ENCODE measurements at regions not wholly inside any gene's neighbourhood (a gene's known extent, or its start where the extent isn't known, plus 50 kb on each side); places are given as distances from the start of the nearest gene placed in this dataset.

DNA sequence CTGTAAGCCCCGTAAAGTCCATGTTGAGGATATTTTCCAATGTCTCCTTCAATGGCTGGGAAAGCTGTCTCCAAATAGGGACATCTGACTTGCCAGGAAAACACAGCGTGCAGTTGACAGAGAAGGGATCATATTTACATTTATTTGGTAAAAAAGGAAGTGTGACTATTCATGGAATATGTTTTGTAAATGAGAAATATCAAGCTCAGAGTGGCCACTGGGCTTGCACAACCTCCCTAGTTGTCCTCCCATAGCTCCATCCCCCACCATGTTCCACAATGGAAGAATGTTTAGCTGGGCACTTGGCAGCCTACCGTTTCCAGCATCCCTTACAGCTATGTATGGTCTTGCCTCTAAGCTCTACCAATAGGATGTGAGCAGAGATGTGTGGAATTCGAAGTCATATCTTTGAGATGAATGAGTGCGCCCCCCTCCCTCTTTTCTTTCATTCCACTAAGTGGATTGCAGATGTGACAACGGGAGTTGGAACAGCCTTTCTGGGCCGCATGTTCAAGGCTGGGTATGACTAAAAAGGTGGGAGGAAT, 306.6 kb upstream of the ZMIZ1 start:
- intact Hi-C loops (cut with micrococcal nuclease): no loop called here
- Mint-ChIP-seq H3K4me1 (ENCODE audit: low read depth) (peaks cover 7% of the 10 kb centered on the region), H3K36me3 (ENCODE audit: low read depth) (no peaks in the 10 kb centered on the region), H3K4me3 (no peak overlapping the region), H3K9me3 (no peaks in the 10 kb centered on the region), H3K27me3 (ENCODE audit: low read depth) (no peaks in the 10 kb centered on the region), H3K27ac (no peak overlapping the region)
- CTCF ChIA-PET: no interaction called here
- no peak for DNase-seq

DNA sequence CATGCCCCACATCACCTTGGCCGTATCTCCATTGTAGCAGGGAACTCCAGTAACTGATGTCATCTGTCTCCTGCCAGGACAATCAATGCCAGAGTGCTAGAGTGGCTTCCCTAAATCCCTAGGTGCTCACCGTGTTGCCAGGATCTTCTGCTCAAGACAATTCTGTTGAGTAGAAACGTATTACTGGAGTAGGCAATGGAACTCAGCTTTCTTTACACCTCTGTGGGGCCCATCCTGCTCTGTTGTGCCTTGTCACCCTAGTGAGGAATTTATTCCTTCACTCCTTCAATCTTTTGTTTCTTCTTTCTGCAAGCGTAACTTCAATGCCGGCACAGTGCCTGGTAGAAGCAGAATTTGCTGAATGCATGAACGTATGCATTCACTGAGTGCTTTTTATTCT, 305.5 kb upstream of the ZMIZ1 start:
- CTCF ChIA-PET: no interaction called here
- no peak for DNase-seq
- H3K27ac Mint-ChIP-seq: no peak overlapping the region
- H3K9me3 Mint-ChIP-seq: no peaks in the 10 kb centered on the region
- H3K4me1 Mint-ChIP-seq (ENCODE audit: low read depth): peaks cover 7% of the 10 kb centered on the region
- no peaks in the 10 kb centered on the region for H3K27me3 Mint-ChIP-seq (ENCODE audit: low read depth)
- no peak overlapping the region for H3K4me3 Mint-ChIP-seq
- H3K36me3 Mint-ChIP-seq (ENCODE audit: low read depth): no peaks in the 10 kb centered on the region
- intact Hi-C loops (cut with micrococcal nuclease): no loop called here

DNA sequence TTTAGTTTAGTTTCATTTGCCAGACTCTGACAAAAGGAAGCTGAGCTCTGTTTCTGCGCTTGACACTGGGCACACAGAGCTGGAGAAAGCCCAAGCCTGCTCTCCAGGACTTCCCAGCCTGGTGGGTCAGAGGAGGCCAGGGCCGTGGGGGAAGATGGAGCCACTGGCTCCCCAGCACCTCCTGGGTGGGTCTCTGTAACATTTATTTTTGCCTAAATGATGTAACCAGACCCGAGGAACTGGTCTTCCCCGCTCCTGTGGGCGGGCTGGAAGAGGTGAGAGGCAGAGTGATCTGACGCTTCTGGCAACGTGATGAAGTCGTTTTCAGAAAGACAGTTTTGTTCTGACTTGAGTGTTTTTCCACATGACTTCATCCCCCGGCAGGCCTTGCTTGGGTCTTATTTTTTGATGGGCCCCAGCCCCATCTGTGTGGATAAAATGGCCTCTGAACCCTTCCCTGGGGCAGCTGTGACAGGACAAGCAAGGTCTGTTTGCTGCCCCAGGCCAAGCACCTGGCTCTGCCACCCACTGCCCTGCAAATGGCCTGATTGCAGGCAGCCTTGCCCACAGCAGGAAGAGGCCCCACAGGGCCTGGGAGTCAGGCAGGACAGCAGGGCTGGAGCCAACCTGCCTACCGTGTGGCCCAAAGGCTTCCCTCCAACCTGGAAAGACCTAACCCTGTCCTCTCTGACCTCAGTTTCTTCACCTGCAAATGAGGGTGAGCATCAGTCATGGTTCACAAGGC, 304.9 kb upstream of the ZMIZ1 start:
- H3K36me3 Mint-ChIP-seq (ENCODE audit: low read depth): no peaks in the 10 kb centered on the region
- H3K4me3 Mint-ChIP-seq: no peak overlapping the region
- DNase-seq: peak; percentile 69
- peak overlapping the region; percentile 75 for H3K27ac Mint-ChIP-seq
- H3K4me1 Mint-ChIP-seq (ENCODE audit: low read depth): peaks cover 7% of the 10 kb centered on the region
- CTCF ChIA-PET: no interaction called here
- no peaks in the 10 kb centered on the region for H3K27me3 Mint-ChIP-seq (ENCODE audit: low read depth)
- H3K9me3 Mint-ChIP-seq: no peaks in the 10 kb centered on the region
- intact Hi-C loops (cut with micrococcal nuclease): no loop called here

DNA sequence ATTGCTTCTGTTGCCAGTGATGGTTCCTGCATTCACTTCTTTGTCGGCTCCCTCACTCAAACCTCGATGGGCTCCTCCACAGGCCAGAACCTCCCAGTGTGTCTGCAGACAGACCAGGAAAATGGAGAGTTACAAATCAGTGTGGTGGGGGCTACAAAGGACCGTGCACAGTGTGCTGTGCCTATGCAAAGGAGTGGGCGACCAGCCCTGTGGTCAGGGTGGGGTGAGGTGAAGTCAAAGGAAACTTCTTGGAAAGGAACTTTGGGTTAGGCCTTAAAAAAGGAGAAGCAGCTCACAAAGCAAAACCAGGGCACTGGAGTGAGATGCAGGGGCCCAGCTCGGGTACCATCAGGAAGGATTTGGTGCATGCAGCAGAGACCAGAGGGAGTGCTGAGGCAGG, 304.3 kb upstream of the ZMIZ1 start:
- H3K4me1 Mint-ChIP-seq (ENCODE audit: low read depth): peaks cover 7% of the 10 kb centered on the region
- DNase-seq: no peak
- H3K27ac Mint-ChIP-seq: no peak overlapping the region
- no peak overlapping the region for H3K4me3 Mint-ChIP-seq
- H3K27me3 Mint-ChIP-seq (ENCODE audit: low read depth): no peaks in the 10 kb centered on the region
- CTCF ChIA-PET: no interaction called here
- no peaks in the 10 kb centered on the region for H3K9me3 Mint-ChIP-seq
- intact Hi-C loops (cut with micrococcal nuclease): no loop called here
- no peaks in the 10 kb centered on the region for H3K36me3 Mint-ChIP-seq (ENCODE audit: low read depth)

DNA sequence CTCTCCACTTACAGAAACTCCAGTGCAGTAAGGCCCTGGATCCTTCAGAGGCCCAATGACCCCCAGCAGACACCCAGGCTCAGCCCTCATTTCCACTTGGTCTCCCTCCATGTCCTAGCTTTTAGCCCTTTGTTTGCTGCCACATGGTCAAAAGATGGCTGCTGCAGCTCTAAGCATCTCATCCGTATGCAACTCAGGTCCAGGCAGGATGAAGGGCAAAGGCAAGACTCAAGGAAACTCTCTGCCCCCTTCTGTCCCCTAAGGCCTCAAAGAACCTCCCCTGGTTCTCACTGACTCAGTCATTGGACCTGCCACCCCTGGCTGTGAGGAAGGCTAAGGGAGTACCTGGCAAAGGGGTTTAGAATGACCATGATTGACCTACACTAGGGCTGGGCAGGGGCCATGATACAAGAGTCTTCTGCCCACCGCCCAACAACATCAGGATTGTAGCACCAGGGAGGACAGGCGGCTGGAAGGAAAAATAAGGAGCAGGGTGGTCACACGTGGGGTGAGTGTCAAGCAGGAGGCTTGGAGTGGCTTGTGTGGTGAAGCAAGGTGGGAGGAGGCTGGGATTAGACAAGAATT, 303.8 kb upstream of the ZMIZ1 start:
- H3K27me3 Mint-ChIP-seq (ENCODE audit: low read depth): no peaks in the 10 kb centered on the region
- no peaks in the 10 kb centered on the region for H3K9me3 Mint-ChIP-seq
- intact Hi-C loops (cut with micrococcal nuclease): no loop called here
- H3K4me3 Mint-ChIP-seq: no peak overlapping the region
- DNase-seq: no peak
- CTCF ChIA-PET: no interaction called here
- no peaks in the 10 kb centered on the region for H3K36me3 Mint-ChIP-seq (ENCODE audit: low read depth)
- H3K27ac Mint-ChIP-seq: no peak overlapping the region
- H3K4me1 Mint-ChIP-seq (ENCODE audit: low read depth): peaks cover 7% of the 10 kb centered on the region

DNA sequence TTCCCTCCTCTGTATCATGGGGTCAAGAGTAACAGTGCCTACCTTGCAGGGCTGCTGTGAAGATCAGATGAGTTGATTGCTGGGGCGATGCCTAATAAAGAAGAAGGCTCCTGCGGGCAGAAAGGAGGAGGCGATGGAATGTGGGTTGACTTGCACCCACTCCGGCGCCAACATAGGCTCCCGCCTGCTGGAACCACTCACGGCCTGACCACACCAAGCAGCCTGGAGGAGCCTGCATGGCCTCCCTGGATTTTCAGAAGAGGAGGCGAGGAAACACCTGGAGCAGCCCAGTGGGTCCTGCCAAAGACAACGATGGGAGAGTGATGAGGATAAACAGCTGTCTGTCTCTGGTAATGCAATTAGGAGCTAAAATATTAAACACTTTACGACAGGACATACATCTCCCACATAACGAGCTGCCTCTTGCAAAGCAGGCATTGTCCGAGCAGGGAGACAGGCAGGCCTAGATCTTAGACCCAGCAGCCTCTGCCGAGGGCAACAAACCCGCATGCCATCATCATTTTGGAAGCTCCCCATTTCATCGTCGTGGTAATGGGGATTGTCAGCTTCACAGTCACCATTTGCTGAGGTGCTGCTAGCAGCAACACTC, 302.9 kb upstream of the ZMIZ1 start:
- H3K27me3 Mint-ChIP-seq (ENCODE audit: low read depth): no peaks in the 10 kb centered on the region
- intact Hi-C loops (cut with micrococcal nuclease): no loop called here
- CTCF ChIA-PET: no interaction called here
- peaks cover 7% of the 10 kb centered on the region for H3K4me1 Mint-ChIP-seq (ENCODE audit: low read depth)
- no peaks in the 10 kb centered on the region for H3K9me3 Mint-ChIP-seq
- H3K36me3 Mint-ChIP-seq (ENCODE audit: low read depth): no peaks in the 10 kb centered on the region
- H3K4me3 Mint-ChIP-seq: no peak overlapping the region
- DNase-seq: no peak
- no peak overlapping the region for H3K27ac Mint-ChIP-seq

DNA sequence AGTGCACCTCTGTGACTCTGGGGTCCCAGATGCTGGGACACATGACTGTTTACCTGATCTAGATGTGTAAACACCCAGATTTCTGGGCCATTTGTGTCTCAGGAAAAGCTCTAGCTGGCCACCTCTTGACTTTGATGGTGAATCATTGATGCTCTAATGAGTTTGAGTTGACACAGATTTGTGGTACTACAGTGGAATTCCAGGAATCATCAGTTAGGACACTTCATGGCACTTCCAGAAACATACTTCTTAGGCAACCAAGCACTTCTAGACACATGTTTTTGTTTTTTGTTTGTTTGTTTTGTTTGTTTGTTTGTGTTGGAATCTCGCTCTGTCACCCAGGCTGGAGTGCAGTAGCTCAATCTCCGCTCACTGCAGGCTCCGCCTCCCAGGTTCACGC, 302.2 kb upstream of the ZMIZ1 start:
- intact Hi-C loops (cut with micrococcal nuclease): no loop called here
- H3K27me3 Mint-ChIP-seq (ENCODE audit: low read depth): no peaks in the 10 kb centered on the region
- CTCF ChIA-PET: no interaction called here
- no peaks in the 10 kb centered on the region for H3K9me3 Mint-ChIP-seq
- no peak overlapping the region for H3K27ac Mint-ChIP-seq
- H3K4me1 Mint-ChIP-seq (ENCODE audit: low read depth): peaks cover 7% of the 10 kb centered on the region
- no peaks in the 10 kb centered on the region for H3K36me3 Mint-ChIP-seq (ENCODE audit: low read depth)
- DNase-seq: no peak
- no peak overlapping the region for H3K4me3 Mint-ChIP-seq

DNA sequence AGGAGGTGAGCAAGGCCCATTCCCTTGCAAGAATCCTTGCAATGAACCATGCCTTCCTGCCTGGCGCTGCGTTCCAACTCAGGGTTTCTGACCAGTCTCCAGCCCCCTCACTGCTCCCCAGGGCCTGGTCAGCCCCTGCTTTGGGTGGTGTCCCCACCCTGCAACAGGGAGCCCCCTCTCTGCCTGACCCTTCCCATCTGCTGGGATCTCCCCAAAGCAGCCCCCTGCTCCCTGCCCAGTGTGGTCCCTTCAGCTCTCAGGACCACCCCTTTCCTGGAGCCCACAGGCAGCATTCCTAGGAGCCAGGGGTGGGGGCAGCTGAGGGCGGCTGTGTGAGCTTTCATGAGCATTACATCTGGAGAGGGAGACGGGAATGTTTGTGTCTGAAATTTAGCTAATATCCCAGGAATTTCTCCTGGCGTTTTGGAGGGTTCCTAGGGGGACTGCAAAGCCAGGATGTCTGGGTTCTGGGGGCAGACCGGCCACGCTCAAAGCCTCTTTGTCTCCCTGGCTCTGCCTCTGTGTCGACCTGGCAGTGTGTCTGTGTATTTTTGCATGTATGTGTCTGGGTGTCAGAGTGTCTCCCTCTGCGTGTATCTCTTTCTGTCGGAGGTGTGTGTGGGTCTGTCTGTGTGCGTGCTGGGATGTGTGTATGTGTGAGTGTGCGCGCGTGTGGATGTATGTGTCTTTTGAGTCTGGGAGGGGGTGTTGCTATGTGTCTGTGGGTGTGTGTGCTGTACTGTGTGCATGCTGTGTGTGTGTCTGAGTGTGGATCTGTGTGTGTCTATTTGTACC, 300.5 kb upstream of the ZMIZ1 start:
- H3K4me3 Mint-ChIP-seq: no peak overlapping the region
- H3K9me3 Mint-ChIP-seq: no peaks in the 10 kb centered on the region
- intact Hi-C loops (cut with micrococcal nuclease): no loop called here
- H3K27ac Mint-ChIP-seq: no peak overlapping the region
- peaks cover 7% of the 10 kb centered on the region for H3K4me1 Mint-ChIP-seq (ENCODE audit: low read depth)
- H3K27me3 Mint-ChIP-seq (ENCODE audit: low read depth): no peaks in the 10 kb centered on the region
- DNase-seq: no peak
- no peaks in the 10 kb centered on the region for H3K36me3 Mint-ChIP-seq (ENCODE audit: low read depth)
- CTCF ChIA-PET: no interaction called here

DNA sequence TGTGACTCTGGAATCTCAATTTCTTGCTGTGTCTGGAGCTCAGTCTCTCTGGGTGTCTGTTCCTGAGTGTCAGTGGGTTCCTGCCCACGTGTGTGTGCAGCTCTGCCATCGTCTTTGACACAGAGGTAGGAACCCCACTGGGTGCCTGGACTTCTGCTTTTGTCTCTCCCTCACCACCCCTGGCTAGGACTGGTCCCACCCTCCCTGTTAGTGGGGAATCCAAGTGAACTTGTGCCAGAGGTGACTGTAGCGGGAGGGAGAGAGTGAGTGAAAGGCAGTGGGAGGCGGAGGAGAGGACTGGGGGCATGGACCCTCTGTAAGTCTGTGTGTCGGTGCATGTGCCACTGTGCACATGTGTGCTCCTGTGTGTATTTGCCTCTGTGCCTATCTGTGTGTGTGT, 299.9 kb upstream of the ZMIZ1 start:
- Mint-ChIP-seq H3K36me3 (ENCODE audit: low read depth) (no peaks in the 10 kb centered on the region), H3K27me3 (ENCODE audit: low read depth) (no peaks in the 10 kb centered on the region), H3K27ac (no peak overlapping the region), H3K4me1 (ENCODE audit: low read depth) (peaks cover 6% of the 10 kb centered on the region), H3K4me3 (no peak overlapping the region), H3K9me3 (no peaks in the 10 kb centered on the region)
- no peak for DNase-seq
- intact Hi-C loops (cut with micrococcal nuclease): no loop called here
- CTCF ChIA-PET: no interaction called here

DNA sequence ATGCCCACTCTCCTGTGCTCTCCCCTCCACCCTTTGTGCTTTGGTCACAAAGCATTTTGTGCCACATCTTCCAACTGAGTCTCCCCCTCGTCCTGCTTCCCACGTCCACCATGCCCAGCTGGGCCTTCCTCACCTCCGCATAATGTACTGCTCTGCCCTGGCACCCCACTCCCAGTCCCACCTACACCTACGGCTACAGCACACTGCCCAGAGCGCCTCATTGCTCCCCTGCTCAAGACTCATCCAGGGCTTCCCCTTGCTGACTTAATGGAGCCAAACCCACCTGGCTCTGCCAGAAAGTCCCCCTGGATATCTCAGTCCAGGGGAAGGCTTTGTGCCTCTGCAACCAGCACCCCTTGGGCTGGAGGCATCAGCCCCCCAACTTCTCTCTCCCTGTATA, 299.2 kb upstream of the ZMIZ1 start:
- DNase-seq: no peak
- intact Hi-C loops (cut with micrococcal nuclease): no loop called here
- H3K9me3 Mint-ChIP-seq: no peaks in the 10 kb centered on the region
- H3K4me3 Mint-ChIP-seq: no peak overlapping the region
- no peaks in the 10 kb centered on the region for H3K4me1 Mint-ChIP-seq (ENCODE audit: low read depth)
- no peak overlapping the region for H3K27ac Mint-ChIP-seq
- CTCF ChIA-PET: no interaction called here
- no peaks in the 10 kb centered on the region for H3K36me3 Mint-ChIP-seq (ENCODE audit: low read depth)
- no peaks in the 10 kb centered on the region for H3K27me3 Mint-ChIP-seq (ENCODE audit: low read depth)

DNA sequence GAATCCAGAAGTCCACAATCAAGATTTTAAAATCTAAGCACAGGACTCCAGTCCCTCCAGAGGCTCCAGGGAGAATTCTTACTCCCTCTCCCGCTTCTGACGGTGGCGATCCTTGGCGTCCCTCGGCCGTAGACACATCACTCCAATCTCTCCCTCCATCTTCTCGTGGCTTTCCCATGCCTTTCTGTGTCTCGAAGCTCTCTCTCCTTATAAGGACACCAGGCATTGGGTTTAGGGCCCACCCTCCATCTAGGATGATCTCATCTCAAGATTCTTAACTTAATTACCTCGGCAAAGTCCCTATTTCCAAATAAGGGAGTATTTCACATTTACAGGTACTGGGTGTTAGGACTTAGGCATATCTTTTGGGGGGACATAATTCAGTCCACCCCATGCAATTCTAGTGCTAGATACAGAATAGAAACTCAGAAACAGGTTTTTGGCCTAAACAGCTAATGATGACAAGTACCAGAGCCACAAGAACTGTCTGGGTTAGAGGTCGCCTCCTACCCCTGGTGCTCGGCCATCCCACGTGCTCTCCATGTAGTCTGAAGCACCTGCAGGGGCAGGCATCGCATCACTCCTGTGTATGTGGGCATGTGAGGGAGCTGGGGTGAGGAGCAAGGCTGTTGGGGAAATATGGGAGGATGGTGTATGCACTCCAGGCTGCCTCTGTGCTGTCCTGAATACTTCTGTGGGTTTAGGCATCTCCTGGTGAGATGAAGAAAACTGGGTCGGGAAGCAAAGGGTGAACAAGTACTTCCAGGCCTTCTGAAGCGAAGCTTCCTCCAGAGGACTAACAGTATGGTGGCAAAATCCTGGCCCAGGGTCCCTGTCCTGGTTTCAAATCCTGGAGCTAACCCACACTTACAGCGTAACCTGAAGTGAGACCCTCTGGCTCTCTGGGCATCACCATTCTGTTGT, 298.3 kb upstream of the ZMIZ1 start:
- Mint-ChIP-seq H3K27ac (no peak overlapping the region), H3K4me3 (no peak overlapping the region), H3K9me3 (no peaks in the 10 kb centered on the region), H3K27me3 (ENCODE audit: low read depth) (no peaks in the 10 kb centered on the region), H3K36me3 (ENCODE audit: low read depth) (no peaks in the 10 kb centered on the region), H3K4me1 (ENCODE audit: low read depth) (no peaks in the 10 kb centered on the region)
- DNase-seq: no peak
- intact Hi-C loops (cut with micrococcal nuclease): no loop called here
- CTCF ChIA-PET: no interaction called here

DNA sequence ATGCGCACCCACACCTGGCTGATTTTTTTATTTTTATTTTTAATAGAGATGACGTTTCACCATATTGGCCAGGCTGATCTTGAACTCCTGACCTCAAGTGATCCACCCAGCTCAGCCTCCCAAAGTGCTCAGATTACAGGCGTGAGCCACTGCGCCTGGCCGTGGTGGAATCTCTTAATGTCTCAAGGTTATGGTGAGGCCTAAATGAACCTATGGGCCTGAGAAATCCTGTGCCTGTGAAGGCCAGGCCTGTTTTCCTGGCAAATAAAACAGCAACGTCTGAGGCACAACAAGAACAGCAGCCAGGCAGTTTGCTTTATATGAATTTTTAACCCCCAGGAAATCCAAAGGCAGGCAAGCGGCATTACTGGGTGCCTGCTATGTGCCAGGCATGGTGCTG, 297.5 kb upstream of the ZMIZ1 start:
- Mint-ChIP-seq H3K27ac (no peak overlapping the region), H3K4me3 (no peak overlapping the region), H3K36me3 (ENCODE audit: low read depth) (no peaks in the 10 kb centered on the region), H3K9me3 (no peaks in the 10 kb centered on the region), H3K27me3 (ENCODE audit: low read depth) (no peaks in the 10 kb centered on the region), H3K4me1 (ENCODE audit: low read depth) (no peaks in the 10 kb centered on the region)
- CTCF ChIA-PET: no interaction called here
- intact Hi-C loops (cut with micrococcal nuclease): no loop called here
- DNase-seq: no peak

All from activated naive CD4-positive, alpha-beta T cell treated with anti-CD3 and anti-CD28 coated beads for 36 hours (primary cell).